Loucy (cell line): ENCODE measurements at regions not wholly inside any gene's neighbourhood (a gene's known extent, or its start where the extent isn't known, plus 50 kb on each side); places are given as distances from the start of the nearest gene placed in this dataset.

ENCODE experiments used
- H2AFZ ChIP-seq: fragments of 200-600 bp; sonication (generic); 2 replicates; pipeline ENCODE4 v1.6.0; 2016; ENCODE audit warnings: antibody characterized with exemption, mild to moderate bottlenecking, low read length, moderate library complexity
- H3F3A ChIP-seq: fragments of 200-600 bp; 2 replicates; pipeline ENCODE4 v1.6.0; 2016; ENCODE audit warnings: antibody characterized with exemption, low read depth, mild to moderate bottlenecking
- H3K27me3 ChIP-seq: fragments of 200-600 bp; sonication (generic); 2 replicates; pipeline ENCODE4 v1.6.1; 2014; ENCODE audit warnings: low read length, mild to moderate bottlenecking; ENCODE audit not compliant: insufficient read depth, poor library complexity, severe bottlenecking
- H3K36me3 ChIP-seq: fragments of 200-600 bp; sonication (generic); 2 replicates; pipeline ENCODE4 v1.6.1; 2016; ENCODE audit warnings: low read length; ENCODE audit not compliant: insufficient read depth
- H3K4me1 ChIP-seq: fragments of 200-600 bp; sonication (generic); 2 replicates; pipeline ENCODE4 v1.5.1; 2014; ENCODE audit warnings: low read length, mild to moderate bottlenecking; ENCODE audit not compliant: insufficient read depth, poor library complexity, severe bottlenecking
- H3K4me2 ChIP-seq: fragments of 200-600 bp; sonication (generic); 2 replicates; pipeline ENCODE4 v1.6.0; 2014; ENCODE audit warnings: antibody characterized with exemption, low read length, low read depth, mild to moderate bottlenecking; ENCODE audit not compliant: poor library complexity, severe bottlenecking
- H3K4me3 ChIP-seq: fragments of 200-600 bp; sonication (generic); 2 replicates; pipeline ENCODE4 v1.5.1; 2014; ENCODE audit warnings: low read length, mild to moderate bottlenecking, mixed read lengths; ENCODE audit not compliant: poor library complexity, severe bottlenecking
- H3K79me2 ChIP-seq: fragments of 200-600 bp; sonication (generic); 2 replicates; pipeline ENCODE4 v1.6.1; 2014; ENCODE audit warnings: low read length; ENCODE audit not compliant: insufficient read depth
- H3K9ac ChIP-seq: fragments of 200-600 bp; sonication (generic); 2 replicates; pipeline ENCODE4 v1.6.0; 2014; ENCODE audit warnings: mild to moderate bottlenecking, low read depth, low read length, moderate library complexity; ENCODE audit not compliant: poor library complexity, severe bottlenecking
- H3K9me2 ChIP-seq: fragments of 200-600 bp; sonication (generic); replicated peaks from 2 replicates; pipeline ENCODE4 v1.6.1; 2016; ENCODE audit warnings: low read depth, low read length, mixed read lengths
- H3K9me3 ChIP-seq: fragments of 200-600 bp; sonication (generic); 2 replicates; pipeline ENCODE4 v1.6.1; 2014; ENCODE audit warnings: mild to moderate bottlenecking, antibody characterized with exemption, low read length, low read depth; ENCODE audit not compliant: insufficient read depth
- H4K20me1 ChIP-seq: fragments of 200-600 bp; sonication (generic); 2 replicates; pipeline ENCODE4 v1.6.0; 2014; ENCODE audit warnings: antibody characterized with exemption, low read length, mild to moderate bottlenecking; ENCODE audit not compliant: insufficient read depth, poor library complexity, severe bottlenecking
- EZH2phosphoT487 ChIP-seq: fragments of 200-600 bp; IDR thresholded peaks from 2 replicates; pipeline ENCODE4 v1.6.1; 2018; ENCODE audit warnings: antibody characterized with exemption, mild to moderate bottlenecking, moderate library complexity, borderline replicate concordance
- TF ChIP-seq, protein P1 (sequence below): fragments of 200-600 bp; sonication (generic); conservative IDR thresholded peaks from 2 replicates; pipeline ENCODE4 v1.5.1; 2014; ENCODE audit warnings: mild to moderate bottlenecking, antibody characterized with exemption, low read length

DNA sequence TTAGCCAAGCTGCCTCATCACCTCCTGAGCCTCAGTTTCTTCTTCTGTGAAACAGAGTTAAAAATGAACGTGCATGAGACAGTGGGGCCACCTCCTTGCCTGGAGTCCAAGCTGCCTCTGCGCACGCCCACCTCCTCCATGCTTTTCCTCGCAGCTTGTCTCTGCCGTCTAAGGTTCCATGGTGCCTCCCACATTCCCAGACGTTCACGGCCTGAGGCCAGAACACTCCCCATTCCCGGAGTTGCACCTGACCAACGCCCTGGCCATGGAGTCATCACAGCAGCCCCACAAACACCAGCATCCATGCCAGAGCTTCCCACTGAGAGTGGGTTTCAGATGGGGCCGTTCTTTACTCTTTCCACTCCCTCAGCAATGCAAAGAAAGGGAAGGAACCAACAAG lies 183.0 kb upstream of the FOXF1 start:
- H2AFZ ChIP-seq, result no peak overlapping the region

DNA sequence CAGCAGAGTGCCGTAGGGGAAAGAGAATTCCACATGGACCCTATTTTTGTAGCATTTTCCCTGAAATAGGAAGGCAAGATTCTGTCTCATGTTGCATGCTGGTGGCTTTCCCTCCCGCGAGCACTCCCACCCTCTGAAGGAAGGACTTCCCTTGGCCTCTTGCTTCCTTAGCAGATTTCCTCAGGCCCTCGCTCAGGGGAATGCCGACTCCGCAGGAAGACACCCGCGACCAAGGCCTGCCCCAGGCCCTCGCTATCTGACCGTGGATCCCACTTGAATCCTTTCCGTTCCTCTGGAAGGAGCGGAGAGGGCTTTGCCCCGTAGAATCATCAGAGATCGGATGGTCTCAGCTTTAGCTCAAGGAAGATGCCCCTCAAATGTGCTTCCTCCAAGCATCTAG lies 179.4 kb upstream of the FOXF1 start:
- Histone ChIP-seq H3K4me2 (no peak overlapping the region), H4K20me1 (no peaks in the 10 kb centered on the region), H3K9ac (no peak overlapping the region), H3F3A (no peaks in the 10 kb centered on the region), H3K9me2 (no peaks in the 10 kb centered on the region), H3K4me1 (no peaks in the 10 kb centered on the region), H3K36me3 (no peaks in the 10 kb centered on the region), H3K79me2 (no peaks in the 10 kb centered on the region), H3K4me3 (no peak overlapping the region), H3K27me3 (no peaks in the 10 kb centered on the region), H3K9me3 (peaks cover 2% of the 10 kb centered on the region; the same call in 1 of the 2 replicates), H2AFZ (no peak overlapping the region)
- no peak for TF ChIP-seq EZH2phosphoT487
- TF ChIP-seq, protein P1, sequence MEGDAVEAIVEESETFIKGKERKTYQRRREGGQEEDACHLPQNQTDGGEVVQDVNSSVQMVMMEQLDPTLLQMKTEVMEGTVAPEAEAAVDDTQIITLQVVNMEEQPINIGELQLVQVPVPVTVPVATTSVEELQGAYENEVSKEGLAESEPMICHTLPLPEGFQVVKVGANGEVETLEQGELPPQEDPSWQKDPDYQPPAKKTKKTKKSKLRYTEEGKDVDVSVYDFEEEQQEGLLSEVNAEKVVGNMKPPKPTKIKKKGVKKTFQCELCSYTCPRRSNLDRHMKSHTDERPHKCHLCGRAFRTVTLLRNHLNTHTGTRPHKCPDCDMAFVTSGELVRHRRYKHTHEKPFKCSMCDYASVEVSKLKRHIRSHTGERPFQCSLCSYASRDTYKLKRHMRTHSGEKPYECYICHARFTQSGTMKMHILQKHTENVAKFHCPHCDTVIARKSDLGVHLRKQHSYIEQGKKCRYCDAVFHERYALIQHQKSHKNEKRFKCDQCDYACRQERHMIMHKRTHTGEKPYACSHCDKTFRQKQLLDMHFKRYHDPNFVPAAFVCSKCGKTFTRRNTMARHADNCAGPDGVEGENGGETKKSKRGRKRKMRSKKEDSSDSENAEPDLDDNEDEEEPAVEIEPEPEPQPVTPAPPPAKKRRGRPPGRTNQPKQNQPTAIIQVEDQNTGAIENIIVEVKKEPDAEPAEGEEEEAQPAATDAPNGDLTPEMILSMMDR, result no peak

More for the DNA sequence above, 183.0 kb upstream of the FOXF1 start:
- no peak overlapping the region for H3K4me3 ChIP-seq
- TF ChIP-seq, protein P1, result no peak
- TF ChIP-seq EZH2phosphoT487, result no peak
- H3K4me1 ChIP-seq, result no peaks in the 10 kb centered on the region
- no peaks in the 10 kb centered on the region for H3K9me2 ChIP-seq
- no peaks in the 10 kb centered on the region for H4K20me1 ChIP-seq
- no peak overlapping the region for H3K9ac ChIP-seq
- no peaks in the 10 kb centered on the region for H3F3A ChIP-seq
- H3K79me2 ChIP-seq, result no peaks in the 10 kb centered on the region
- H3K9me3 ChIP-seq, result no peaks in the 10 kb centered on the region; the same call in 1 of the 2 replicates
- H3K4me2 ChIP-seq, result no peak overlapping the region
- no peaks in the 10 kb centered on the region for H3K27me3 ChIP-seq
- H3K36me3 ChIP-seq, result no peaks in the 10 kb centered on the region

DNA sequence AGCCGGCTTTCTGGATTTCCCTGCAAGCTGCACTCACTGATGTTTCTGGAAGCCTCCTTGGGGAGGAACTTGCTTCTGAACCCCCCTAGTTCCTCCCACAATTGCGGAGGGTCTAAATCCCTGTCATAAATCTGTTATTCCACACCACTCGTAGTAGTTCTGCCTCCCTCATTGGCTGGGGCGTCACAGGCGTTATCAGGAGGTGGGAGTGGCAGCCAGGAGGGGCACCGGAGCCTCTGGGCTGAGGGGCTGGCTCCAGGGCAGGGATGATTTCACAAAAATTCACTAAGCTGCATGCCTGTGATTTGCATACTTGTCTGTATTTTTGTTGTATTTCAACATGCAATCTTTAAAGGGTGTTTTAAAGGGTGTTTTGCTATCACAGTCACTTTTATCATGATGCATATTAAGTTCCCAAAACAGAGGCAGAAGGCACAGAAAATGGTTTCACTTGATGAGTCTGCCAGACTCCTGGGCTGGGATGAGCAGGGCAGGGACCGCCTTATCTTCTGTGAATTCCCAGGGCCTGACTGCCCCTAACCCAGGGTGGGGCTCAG lies 176.2 kb upstream of the FOXF1 start:
- Histone ChIP-seq H3K79me2 (no peaks in the 10 kb centered on the region), H3K4me2 (no peak overlapping the region), H3K4me3 (no peak overlapping the region), H3K4me1 (no peaks in the 10 kb centered on the region), H3K9me2 (no peaks in the 10 kb centered on the region), H3K9ac (no peak overlapping the region), H3K36me3 (no peaks in the 10 kb centered on the region), H3F3A (no peaks in the 10 kb centered on the region), H2AFZ (no peak overlapping the region), H3K27me3 (no peaks in the 10 kb centered on the region), H3K9me3 (peaks cover 2% of the 10 kb centered on the region; the same call in 1 of the 2 replicates), H4K20me1 (no peaks in the 10 kb centered on the region)
- TF ChIP-seq, protein P1, result no peak
- TF ChIP-seq EZH2phosphoT487, result no peak
